NCI-H345 (cell line): ENCODE measurements at regions not wholly inside any gene's neighbourhood (a gene's known extent, or its start where the extent isn't known, plus 50 kb on each side); places are given as distances from the start of the nearest gene placed in this dataset.

Source experiments
- DNase-seq: peaks from one replicate; lab custom pipeline; 2025; lab: John Stamatoyannopoulos, UW

- no peak for DNase-seq
These were observed 287.0 kb upstream of the CXCR4 start for GRCh38 chr2:136404925-136405324.

DNA sequence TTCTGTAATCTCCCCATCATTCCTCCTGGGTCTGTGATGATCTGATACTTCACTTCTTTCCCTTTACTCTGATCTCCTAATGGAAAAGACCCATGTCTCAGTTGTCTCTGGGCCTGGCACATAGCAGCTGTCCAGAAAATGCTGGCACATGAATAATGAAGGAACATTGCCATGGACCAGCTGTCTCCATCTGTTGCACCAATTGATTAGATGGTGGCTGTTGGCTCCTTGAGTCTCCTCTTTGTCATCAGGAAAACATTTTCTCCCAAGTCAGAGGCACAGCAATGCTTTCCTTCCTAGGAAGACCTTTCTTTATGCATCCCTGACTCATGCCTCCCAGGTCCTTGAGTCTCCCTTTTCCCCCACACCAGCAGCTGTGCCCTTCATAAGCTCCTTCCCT lies 286.2 kb upstream of the CXCR4 start:
- no peak for DNase-seq

DNA sequence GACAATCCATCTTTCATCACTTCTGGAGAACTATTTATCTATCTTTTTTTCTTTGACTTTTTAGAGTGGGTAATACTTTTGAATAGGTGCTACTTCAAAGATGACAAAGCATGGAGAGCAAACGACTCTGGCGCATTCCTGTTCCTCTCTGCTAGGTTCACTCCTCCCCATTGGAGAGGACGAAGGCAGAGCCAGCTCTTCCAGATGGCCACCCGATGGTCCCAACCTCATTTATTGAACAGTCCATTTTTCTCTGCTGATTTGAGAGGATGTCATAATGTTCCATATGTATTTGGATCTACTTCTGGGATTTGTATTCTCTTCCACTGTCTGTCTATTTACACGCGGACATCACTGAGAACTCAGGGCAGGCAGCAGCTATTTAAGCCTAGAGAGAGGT lies 284.3 kb upstream of the CXCR4 start:
- no peak for DNase-seq

- no peak for DNase-seq
These were observed 281.8 kb upstream of the CXCR4 start for GRCh38 chr2:136399667-136400289.

DNA sequence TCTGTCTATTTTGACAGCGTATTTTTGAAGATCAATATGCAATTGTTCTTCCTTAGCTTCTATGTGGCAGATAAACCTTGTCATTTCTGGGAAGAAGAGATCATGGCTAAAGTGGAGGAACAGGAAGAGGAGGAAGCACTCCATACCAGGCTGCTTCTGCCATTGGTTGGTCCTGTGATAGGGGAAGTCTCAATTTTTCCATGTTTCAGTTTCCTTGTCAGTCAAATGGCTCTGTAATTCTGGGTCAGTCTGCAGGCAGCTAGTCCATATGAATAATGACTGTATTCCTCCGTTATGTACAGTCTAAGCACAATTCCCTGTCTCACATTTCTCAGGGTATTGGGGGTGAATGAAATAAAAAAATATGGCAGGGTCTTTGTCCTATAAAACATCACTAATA lies 277.6 kb upstream of the CXCR4 start:
- DNase-seq, result no peak

GRCh38 chr2:136394136-136395060 lies 276.4 kb upstream of the CXCR4 start:
- DNase-seq, result peak; percentile 8

DNA sequence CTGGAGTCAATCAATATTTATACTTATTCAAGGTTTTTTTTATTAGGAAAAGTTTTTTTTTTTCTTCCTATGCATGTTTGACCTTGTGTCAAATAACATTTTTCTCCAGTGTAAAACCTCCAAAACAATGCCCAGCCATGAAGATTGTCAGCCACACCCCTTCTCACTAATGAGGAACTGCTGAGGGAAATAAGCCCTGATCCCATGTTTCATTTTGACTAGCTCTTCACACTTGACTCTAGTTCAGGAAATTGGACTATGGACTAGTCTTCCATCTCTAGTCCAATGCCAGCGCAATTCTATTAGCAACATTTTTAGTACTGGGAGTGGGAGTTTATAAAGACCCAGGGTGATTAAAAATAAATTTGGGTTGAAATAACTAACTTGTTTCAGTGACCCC lies 275.6 kb upstream of the CXCR4 start:
- no peak for DNase-seq

GRCh38 chr2:136392897-136393505 lies 275.1 kb upstream of the CXCR4 start:
- DNase-seq, result no peak

DNA sequence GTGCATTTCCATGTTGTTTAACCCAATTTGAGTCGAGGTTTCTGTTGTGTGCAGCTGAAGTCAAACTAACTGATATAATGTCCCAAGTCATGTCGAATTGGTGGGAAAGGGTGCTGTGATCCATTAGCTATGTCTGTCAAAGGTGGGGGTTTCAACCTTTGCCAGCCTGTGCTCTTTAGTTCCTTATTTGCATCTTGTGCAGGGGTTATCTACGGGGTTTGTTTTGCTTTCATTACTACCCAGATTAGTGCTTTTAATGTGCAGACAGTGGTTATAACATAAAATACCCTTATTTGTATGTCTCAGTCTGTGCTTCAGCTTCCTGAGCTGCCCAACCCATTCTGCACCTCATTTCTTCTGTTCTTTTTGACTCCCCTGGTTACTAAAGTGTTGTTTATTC lies 271.9 kb upstream of the CXCR4 start:
- no peak for DNase-seq

DNA sequence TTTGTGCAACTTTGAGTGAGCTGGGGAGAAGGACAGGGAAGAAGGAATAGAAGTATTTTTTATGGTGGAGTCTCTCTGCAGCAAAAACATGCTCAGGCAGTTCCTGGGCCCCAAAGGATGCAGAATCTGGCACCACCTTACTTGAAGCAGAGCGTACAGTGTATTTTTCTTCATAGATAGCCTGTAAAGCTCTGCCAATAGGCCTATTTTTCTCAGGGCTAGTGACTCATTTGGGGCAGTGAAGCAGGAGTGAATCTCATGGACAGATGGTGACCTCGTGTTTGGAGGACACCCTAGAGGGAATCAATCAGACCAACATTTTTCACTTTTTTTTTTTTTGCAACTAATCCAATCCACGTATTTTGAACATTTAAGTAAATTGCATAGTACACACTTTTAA lies 268.1 kb upstream of the CXCR4 start:
- no peak for DNase-seq

DNA sequence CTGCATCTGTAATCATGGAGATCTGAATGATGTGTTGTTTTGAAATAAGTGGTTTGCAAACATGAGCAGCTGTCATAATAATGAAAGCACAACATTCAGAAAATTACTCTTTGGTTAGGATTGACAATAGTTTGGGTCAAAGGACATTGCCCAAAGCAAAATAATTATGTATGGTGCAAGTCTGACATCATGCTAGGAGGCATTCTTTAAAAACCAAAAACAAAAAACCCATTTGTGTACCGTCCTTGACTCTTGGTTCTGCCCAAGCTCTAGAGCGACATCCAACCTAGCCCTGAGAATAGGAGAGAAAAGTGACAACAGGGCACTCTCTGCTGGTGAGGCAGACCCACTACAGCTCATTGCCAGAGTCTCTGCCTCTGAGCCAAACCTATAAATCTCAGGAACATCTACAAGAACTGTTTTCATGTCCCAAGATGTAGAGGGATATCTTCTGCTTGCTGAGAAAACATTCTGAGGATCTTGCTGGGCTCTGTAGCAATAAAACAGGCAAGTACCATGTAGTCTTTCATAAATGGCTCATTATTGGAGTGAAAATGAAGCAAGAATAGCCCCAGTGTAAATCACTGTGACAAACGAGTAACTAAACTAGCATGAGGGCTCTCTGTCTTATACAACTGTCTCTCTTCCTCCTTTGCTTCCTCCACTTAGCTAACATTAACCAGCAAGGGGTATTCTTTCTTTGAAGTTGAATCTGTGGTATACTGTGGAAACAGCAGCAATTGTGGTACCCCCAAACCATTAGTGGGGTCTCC lies 266.8 kb upstream of the CXCR4 start:
- DNase-seq, result peak; percentile 59

- no peak for DNase-seq
These were observed 265.2 kb upstream of the CXCR4 start for GRCh38 chr2:136383167-136383566.

- DNase-seq, result no peak
These were observed 264.0 kb upstream of the CXCR4 start for GRCh38 chr2:136381722-136382633.

GRCh38 chr2:136381245-136381644 lies 263.3 kb upstream of the CXCR4 start:
- DNase-seq, result no peak

DNA sequence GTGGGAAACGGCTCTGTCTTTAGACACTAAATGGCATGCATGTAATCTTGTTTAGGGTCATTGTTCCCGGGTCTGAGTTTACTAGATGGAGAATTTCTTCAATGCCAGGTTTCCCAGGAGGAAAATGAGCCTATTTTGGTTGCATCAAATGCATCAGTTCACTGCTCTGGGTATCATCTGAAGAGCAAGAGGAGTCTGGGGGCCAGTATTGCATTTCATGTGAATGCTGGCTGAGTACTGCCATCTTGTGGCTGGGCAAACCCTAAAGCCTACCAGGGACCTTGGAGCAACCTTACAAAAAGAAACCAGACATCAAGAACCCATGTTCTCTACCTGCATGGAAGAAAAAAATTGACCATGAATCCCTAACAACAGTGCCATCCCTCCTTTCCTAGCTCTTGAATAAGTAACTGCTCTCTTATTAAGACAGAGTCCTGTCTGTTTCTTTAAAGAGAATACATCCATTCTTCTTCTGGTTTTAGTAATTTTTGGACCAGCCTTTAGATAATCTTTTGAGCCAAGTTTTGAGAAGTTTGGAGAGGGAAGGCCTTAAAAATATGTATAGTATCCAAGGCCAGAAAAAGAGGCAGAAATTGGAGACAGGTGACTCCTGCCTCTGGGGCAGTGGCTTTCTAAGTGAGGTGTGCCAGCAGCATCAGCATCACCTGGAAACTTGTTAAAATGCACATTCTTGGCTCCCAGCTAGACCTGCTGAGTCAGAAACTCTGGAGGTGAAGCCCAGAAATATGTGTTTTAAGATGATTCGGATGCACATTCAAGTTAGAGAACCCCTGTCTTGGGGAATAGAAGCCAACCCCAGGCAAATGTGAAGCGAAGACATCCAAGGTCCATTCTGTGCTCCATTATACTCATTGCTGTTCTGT lies 261.0 kb upstream of the CXCR4 start:
- DNase-seq, result peak; percentile 70

GRCh38 chr2:136377423-136378382 lies 259.8 kb upstream of the CXCR4 start:
- no peak for DNase-seq

- no peak for DNase-seq
These were observed 258.9 kb upstream of the CXCR4 start for GRCh38 chr2:136376798-136377211.

- peak; percentile 53 for DNase-seq
These were observed 258.3 kb upstream of the CXCR4 start for GRCh38 chr2:136376211-136376610.
